Endodermal cell (in vitro differentiated cells): ENCODE measurements at regions not wholly inside any gene's neighbourhood (a gene's known extent, or its start where the extent isn't known, plus 50 kb on each side); places are given as distances from the start of the nearest gene placed in this dataset.

Experiments
- DNase-seq: peaks from one replicate; pipeline ENCODE4 v3.0.0-alpha.2; 2017
- H3K27ac ChIP-seq: 2 replicates; pipeline ENCODE4 v1.5.1; 2013; ENCODE audit warnings: mild to moderate bottlenecking, low read depth, low read length, moderate library complexity
- H3K27me3 ChIP-seq: 2 replicates; pipeline ENCODE4 v1.6.1; 2013; ENCODE audit warnings: mild to moderate bottlenecking, low read length, moderate library complexity; ENCODE audit not compliant: insufficient read depth, control insufficient read depth, poor library complexity, severe bottlenecking
- H3K36me3 ChIP-seq: 2 replicates; pipeline ENCODE4 v1.7.0; 2013; ENCODE audit warnings: mild to moderate bottlenecking, low read length, moderate library complexity; ENCODE audit not compliant: control insufficient read depth, insufficient read depth
- H3K4me1 ChIP-seq: one replicate; pipeline ENCODE4 v1.7.0; 2013; ENCODE audit warnings: low read length; ENCODE audit not compliant: control insufficient read depth, insufficient read depth
- H3K4me3 ChIP-seq: 2 replicates; pipeline ENCODE4 v1.5.1; 2013; ENCODE audit warnings: mild to moderate bottlenecking, low read length, moderate library complexity
- H3K9ac ChIP-seq: 2 replicates; pipeline ENCODE4 v1.6.1; 2013; ENCODE audit warnings: mild to moderate bottlenecking, low read length, moderate library complexity; ENCODE audit not compliant: poor library complexity, severe bottlenecking; ENCODE audit errors: extremely low read depth
- H3K9me3 ChIP-seq: 2 replicates; pipeline ENCODE4 v1.6.1; 2013; ENCODE audit warnings: mild to moderate bottlenecking, low read length, moderate library complexity; ENCODE audit not compliant: control insufficient read depth
- H3K27ac Mint-ChIP-seq: 2 replicates; pipeline ENCODE4 v1.8.0; 2020; ENCODE audit warnings: mixed read lengths
- H3K27me3 Mint-ChIP-seq: 2 replicates; pipeline ENCODE4 v1.8.0; 2021; ENCODE audit warnings: mild to moderate bottlenecking, mixed read lengths; ENCODE audit not compliant: insufficient read depth
- H3K36me3 Mint-ChIP-seq: 2 replicates; pipeline ENCODE4 v1.8.0; 2020; ENCODE audit warnings: low read depth, mixed read lengths
- H3K4me1 Mint-ChIP-seq: 2 replicates; pipeline ENCODE4 v1.8.0; 2020; ENCODE audit warnings: mixed read lengths
- H3K4me3 Mint-ChIP-seq: 2 replicates; pipeline ENCODE4 v1.8.0; 2020; ENCODE audit warnings: mild to moderate bottlenecking, moderate library complexity, mixed read lengths
- H3K9me3 Mint-ChIP-seq: 2 replicates; pipeline ENCODE4 v1.8.0; 2020; ENCODE audit warnings: mild to moderate bottlenecking, mixed read lengths
- CTCF ChIP-seq: fragments of 200-600 bp; sonication (generic); conservative IDR thresholded peaks from 2 replicates; pipeline ENCODE4 v1.5.0; 2021; ENCODE audit warnings: antibody characterized with exemption, mild to moderate bottlenecking
- WGBS, 2 experiments: methylation state at CpG; one replicate each; pipeline versions ENCODE4 v1.1.5 to v1.1.7; 2013; ENCODE audit warnings: missing lambda C conversion rate in 2 of 2, mixed read lengths in 1 of 2; ENCODE audit not compliant: insufficient coverage in 1 of 2, insufficient read length in 1 of 2; 5-methylcytosine and 5-hydroxymethylcytosine counted together

GRCh38 chr12:92064422-92064821, 81.2 kb downstream of the BTG1 start:
- no peaks in the 10 kb centered on the region for H3K36me3 ChIP-seq
- Mint-ChIP-seq H3K36me3 (no peaks in the 10 kb centered on the region), H3K27ac (no peak overlapping the region), H3K4me1 (peaks cover 11% of the 10 kb centered on the region), H3K27me3 (no peaks in the 10 kb centered on the region), H3K9me3 (no peaks in the 10 kb centered on the region), H3K4me3 (no peak overlapping the region)
- H3K9ac ChIP-seq, result no peak overlapping the region
- no peak for DNase-seq
- H3K27ac ChIP-seq, result no peak overlapping the region
- TF ChIP-seq CTCF, result no peak
- no peak overlapping the region for H3K4me3 ChIP-seq
- H3K4me1 ChIP-seq, result no peaks in the 10 kb centered on the region
- 100% methylated on average over 1 of the region's 1 CpG for WGBS, 2 experiments
- H3K9me3 ChIP-seq, result no peaks in the 10 kb centered on the region
- H3K27me3 ChIP-seq, result no peaks in the 10 kb centered on the region

GRCh38 chr12:92063641-92064040, 82.0 kb downstream of the BTG1 start:
- peaks cover 11% of the 10 kb centered on the region for H3K4me1 Mint-ChIP-seq

DNA sequence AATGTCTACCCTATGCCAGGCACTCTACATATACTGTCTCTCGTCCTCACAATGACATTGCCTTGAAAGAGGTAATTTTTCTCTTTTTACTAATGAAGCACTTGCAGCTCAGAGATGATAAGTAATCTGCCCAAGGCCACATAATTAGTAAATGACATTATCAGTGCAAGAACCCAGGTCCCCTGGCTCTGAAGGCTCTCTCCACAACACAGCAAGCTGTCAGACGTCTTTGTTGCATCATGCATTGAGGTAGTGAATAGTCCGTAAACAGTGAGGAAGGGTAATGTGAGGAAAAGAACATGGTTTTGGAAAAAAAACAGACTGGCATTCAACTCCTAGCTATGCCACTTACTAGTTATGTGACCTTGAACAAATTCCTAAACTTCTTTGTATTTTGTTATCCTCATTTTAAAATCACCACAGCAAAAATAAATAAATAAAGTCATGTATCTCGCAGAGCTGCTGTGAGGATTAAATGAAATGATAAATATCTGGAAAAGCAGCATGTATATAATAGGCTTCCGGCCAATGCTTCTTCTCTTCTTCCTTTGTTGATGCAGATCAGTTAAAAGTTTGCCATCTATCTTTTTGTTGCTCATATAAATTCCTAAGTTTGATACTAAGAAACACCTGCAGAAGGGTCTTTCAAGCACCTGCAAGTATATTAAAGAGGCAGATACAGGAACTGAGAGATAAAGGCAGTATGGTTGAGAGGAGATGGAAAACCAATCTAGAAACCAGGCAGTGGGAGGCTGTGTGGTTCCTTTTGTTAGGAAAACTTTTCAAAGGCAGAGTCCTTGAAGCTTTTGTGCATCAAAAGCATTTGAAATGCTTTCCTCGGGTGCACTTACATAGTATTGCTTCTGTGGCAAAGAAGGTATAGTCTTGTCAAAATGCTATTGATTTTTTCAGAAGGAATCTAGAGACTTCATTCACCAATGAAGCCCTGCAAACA, 82.8 kb downstream of the BTG1 start:
- no peak for DNase-seq
- WGBS, 2 experiments, result 71 to 91% methylated on average over 2 to 6 of the region's 6 CpGs
- Mint-ChIP-seq H3K9me3 (peaks cover 2% of the 10 kb centered on the region), H3K27me3 (no peaks in the 10 kb centered on the region), H3K36me3 (no peaks in the 10 kb centered on the region), H3K4me3 (no peak overlapping the region), H3K4me1 (peaks cover 11% of the 10 kb centered on the region), H3K27ac (no peak overlapping the region)
- Histone ChIP-seq H3K27ac (no peak overlapping the region), H3K9me3 (no peaks in the 10 kb centered on the region), H3K9ac (no peak overlapping the region), H3K4me1 (no peaks in the 10 kb centered on the region), H3K27me3 (no peaks in the 10 kb centered on the region), H3K4me3 (no peak overlapping the region), H3K36me3 (no peaks in the 10 kb centered on the region)
- TF ChIP-seq CTCF, result no peak

More at GRCh38 chr12:92063641-92064040, 82.0 kb downstream of the BTG1 start:
- Histone ChIP-seq H3K4me1 (no peaks in the 10 kb centered on the region), H3K9me3 (no peaks in the 10 kb centered on the region), H3K27me3 (no peaks in the 10 kb centered on the region), H3K9ac (no peak overlapping the region), H3K27ac (no peak overlapping the region), H3K4me3 (no peak overlapping the region), H3K36me3 (no peaks in the 10 kb centered on the region)
- WGBS, 2 experiments, result 97 to 100% methylated on average over 2 to 3 of the region's 3 CpGs
- no peak overlapping the region for H3K4me3 Mint-ChIP-seq
- H3K27ac Mint-ChIP-seq, result no peak overlapping the region
- no peaks in the 10 kb centered on the region for H3K27me3 Mint-ChIP-seq
- no peak for TF ChIP-seq CTCF
- H3K36me3 Mint-ChIP-seq, result no peaks in the 10 kb centered on the region
- DNase-seq, result no peak
- no peaks in the 10 kb centered on the region for H3K9me3 Mint-ChIP-seq
